ENCODE measurements at regions not wholly inside any gene's neighbourhood (a gene's known extent, or its start where the extent isn't known, plus 50 kb on each side); places are given as distances from the start of the nearest gene placed in this dataset.

DNA sequence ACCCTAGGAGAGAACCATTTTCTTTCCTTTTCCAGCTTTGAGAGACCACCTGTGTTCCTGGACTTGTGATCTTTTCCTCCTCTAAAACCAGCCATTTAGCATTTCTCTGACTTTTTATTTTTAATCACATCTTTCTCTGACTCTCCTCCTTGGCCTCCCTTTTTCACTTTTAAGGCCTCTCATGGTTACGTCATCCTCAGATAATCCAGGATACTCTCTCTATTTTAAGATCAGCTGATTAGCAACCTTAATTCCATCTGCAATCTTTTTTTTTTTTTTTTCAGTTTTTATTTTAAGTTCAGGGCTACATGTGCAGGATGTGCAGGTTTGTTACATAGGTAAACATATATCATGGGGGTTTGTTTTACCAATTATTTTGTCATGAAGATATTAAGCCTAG is 54.0 kb downstream of the RFPL4B start:
- DNase-seq, result no peak
- intact Hi-C loops (cut with micrococcal nuclease), result no loop called here
- no peaks in the 10 kb centered on the region for H3K27me3 ChIP-seq (ENCODE audit: low read depth)
- H3K4me1 ChIP-seq, result no peaks in the 10 kb centered on the region
- TF ChIP-seq, protein P1, sequence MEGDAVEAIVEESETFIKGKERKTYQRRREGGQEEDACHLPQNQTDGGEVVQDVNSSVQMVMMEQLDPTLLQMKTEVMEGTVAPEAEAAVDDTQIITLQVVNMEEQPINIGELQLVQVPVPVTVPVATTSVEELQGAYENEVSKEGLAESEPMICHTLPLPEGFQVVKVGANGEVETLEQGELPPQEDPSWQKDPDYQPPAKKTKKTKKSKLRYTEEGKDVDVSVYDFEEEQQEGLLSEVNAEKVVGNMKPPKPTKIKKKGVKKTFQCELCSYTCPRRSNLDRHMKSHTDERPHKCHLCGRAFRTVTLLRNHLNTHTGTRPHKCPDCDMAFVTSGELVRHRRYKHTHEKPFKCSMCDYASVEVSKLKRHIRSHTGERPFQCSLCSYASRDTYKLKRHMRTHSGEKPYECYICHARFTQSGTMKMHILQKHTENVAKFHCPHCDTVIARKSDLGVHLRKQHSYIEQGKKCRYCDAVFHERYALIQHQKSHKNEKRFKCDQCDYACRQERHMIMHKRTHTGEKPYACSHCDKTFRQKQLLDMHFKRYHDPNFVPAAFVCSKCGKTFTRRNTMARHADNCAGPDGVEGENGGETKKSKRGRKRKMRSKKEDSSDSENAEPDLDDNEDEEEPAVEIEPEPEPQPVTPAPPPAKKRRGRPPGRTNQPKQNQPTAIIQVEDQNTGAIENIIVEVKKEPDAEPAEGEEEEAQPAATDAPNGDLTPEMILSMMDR (IDR thresholded peaks at IDR 0.05; ENCODE audit: borderline replicate concordance), result no peak
- H3K27ac ChIP-seq (replicated peaks), result no peak overlapping the region
- H3K9me3 ChIP-seq (replicated peaks), result peaks cover 33% of the 10 kb centered on the region
- H3K36me3 ChIP-seq, result no peaks in the 10 kb centered on the region
- no peak overlapping the region for H3K4me3 ChIP-seq

DNA sequence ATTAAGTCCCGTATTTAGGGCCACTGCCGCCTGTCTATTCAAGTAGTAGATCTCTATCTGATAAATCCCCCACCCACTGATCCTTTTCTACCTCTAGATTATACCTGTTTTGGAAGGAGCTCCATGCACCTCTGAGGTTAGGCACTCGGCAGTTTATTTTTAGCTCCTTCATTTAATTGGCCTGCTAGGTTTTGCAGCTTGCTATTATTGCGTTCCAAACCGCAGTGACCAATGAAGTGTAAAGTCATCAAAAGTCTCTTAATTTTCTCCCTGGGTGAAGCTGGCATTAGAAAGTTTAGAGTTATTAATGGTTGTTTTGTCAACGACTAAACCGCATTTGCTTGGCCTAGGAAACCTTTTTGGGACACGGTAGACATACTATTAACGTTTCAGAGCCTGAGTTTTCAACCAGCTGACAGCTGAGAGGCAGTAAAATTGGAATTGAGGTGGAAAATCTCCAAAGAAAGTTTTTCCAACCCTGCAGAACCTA is 60.0 kb downstream of the RFPL4B start:
- Histone ChIP-seq H3K4me1 (no peaks in the 10 kb centered on the region), H3K36me3 (no peaks in the 10 kb centered on the region), H3K27ac (replicated peaks) (no peak overlapping the region), H3K4me3 (no peak overlapping the region), H3K9me3 (replicated peaks) (no peaks in the 10 kb centered on the region), H3K27me3 (ENCODE audit: low read depth) (peaks cover under 1% of the 10 kb centered on the region)
- TF ChIP-seq, protein P1 (IDR thresholded peaks at IDR 0.05; ENCODE audit: borderline replicate concordance), result no peak
- intact Hi-C loops (cut with micrococcal nuclease), result no loop called here
- no peak for DNase-seq

DNA sequence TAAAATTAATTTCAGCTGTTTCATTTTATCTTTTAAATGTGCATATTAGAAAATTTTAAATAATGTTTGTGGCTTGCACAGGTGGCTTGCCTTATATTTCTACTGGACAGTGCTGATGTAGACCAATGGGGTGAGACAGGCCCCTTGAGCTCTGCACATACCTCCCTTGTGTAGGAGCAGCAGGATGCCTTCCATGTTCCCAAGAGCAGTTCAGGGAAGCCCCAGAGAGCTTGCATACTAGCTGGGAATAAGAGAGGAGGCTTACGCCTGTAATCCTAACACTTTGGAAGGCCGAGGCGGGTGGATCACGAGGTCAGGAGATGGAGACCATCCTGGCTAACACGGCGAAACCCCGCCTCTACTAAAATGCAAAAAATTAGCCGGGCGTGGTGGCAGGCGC is 61.4 kb downstream of the RFPL4B start:
- Histone ChIP-seq H3K9me3 (replicated peaks) (no peaks in the 10 kb centered on the region), H3K27me3 (ENCODE audit: low read depth) (peaks cover 3% of the 10 kb centered on the region), H3K4me1 (no peaks in the 10 kb centered on the region), H3K36me3 (no peaks in the 10 kb centered on the region), H3K4me3 (no peak overlapping the region), H3K27ac (replicated peaks) (no peak overlapping the region)
- intact Hi-C loops (cut with micrococcal nuclease), result no loop called here
- DNase-seq, result no peak
- TF ChIP-seq, protein P1 (IDR thresholded peaks at IDR 0.05; ENCODE audit: borderline replicate concordance), result no peak

DNA sequence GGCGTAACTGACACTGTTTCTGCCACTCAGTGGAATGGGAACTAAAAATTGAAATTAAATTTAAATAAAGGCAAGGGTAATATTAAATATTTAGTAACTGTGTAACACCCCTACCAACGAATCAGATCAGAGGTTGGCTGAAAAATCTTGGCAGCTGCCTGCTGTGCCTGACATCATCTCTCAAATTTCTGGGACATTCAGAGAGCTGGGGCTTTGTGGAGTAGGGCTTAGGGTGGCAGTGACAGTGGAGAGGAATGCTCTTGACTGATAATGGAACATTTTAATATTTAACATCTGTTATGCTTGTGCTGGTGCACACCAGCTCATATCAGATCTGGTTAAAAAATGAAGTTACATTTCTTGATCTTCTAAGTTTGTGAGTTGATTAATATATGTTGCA is 62.2 kb downstream of the RFPL4B start:
- Histone ChIP-seq H3K27me3 (ENCODE audit: low read depth) (peaks cover 3% of the 10 kb centered on the region), H3K4me1 (no peaks in the 10 kb centered on the region), H3K4me3 (no peak overlapping the region), H3K36me3 (no peaks in the 10 kb centered on the region), H3K9me3 (replicated peaks) (no peaks in the 10 kb centered on the region), H3K27ac (replicated peaks) (no peak overlapping the region)
- intact Hi-C loops (cut with micrococcal nuclease), result no loop called here
- TF ChIP-seq, protein P1 (IDR thresholded peaks at IDR 0.05; ENCODE audit: borderline replicate concordance), result no peak
- DNase-seq, result no peak

DNA sequence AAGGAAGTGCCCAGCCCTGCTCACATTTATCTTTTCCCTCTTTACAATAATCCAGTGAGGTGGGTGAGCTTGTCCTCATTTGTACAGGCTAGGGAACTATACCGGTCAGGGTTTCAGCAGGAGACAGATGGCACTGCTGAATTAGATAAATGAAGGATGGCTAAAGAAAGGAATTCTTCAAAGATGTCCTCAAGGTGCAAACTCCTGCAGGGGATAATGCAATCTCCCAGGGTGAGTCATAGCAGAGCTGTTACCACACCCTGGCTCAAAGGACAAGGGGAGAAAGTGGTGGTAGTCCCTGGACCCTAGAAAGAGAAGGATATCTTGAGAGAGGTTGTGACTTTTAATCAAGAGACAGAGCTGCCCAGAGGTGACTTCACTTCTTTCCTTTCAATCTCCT is 66.7 kb downstream of the RFPL4B start:
- H3K9me3 ChIP-seq (replicated peaks), result peaks cover 21% of the 10 kb centered on the region
- DNase-seq, result no peak
- H3K27me3 ChIP-seq (ENCODE audit: low read depth), result peaks cover 3% of the 10 kb centered on the region
- intact Hi-C loops (cut with micrococcal nuclease), result no loop called here
- no peaks in the 10 kb centered on the region for H3K4me1 ChIP-seq
- TF ChIP-seq, protein P1 (IDR thresholded peaks at IDR 0.05; ENCODE audit: borderline replicate concordance), result no peak
- no peak overlapping the region for H3K4me3 ChIP-seq
- no peak overlapping the region for H3K27ac ChIP-seq (replicated peaks)
- H3K36me3 ChIP-seq, result no peaks in the 10 kb centered on the region

DNA sequence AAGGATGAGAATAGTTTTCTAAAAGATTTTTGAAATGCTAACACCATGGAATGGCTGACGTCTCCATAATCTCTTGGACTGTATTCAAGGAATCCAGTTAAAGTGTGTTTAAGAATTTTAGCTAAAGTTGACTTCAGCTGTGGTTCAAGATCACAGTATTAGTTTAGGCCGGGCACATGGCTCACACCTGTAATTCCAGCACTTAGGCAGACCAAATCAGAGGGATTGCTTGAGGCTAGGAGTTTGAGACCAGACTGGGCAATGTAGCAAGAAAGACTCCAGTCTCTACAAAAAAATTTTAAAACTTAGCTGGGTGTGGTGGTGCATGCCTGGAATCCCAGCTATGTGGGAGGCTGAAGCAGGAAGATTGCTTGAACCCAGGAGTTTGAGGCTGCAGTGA is 68.2 kb downstream of the RFPL4B start:
- intact Hi-C loops (cut with micrococcal nuclease), result no loop called here
- H3K27ac ChIP-seq (replicated peaks), result no peak overlapping the region
- peaks cover 28% of the 10 kb centered on the region for H3K9me3 ChIP-seq (replicated peaks)
- H3K4me1 ChIP-seq, result no peaks in the 10 kb centered on the region
- TF ChIP-seq, protein P1 (IDR thresholded peaks at IDR 0.05; ENCODE audit: borderline replicate concordance), result no peak
- H3K27me3 ChIP-seq (ENCODE audit: low read depth), result peaks cover 3% of the 10 kb centered on the region
- no peak for DNase-seq
- no peaks in the 10 kb centered on the region for H3K36me3 ChIP-seq
- H3K4me3 ChIP-seq, result no peak overlapping the region

All from left ventricle myocardium inferior (tissue), 1 donor.